ENCODE measurements at regions not wholly inside any gene's neighbourhood (a gene's known extent, or its start where the extent isn't known, plus 50 kb on each side); places are given as distances from the start of the nearest gene placed in this dataset.

DNA sequence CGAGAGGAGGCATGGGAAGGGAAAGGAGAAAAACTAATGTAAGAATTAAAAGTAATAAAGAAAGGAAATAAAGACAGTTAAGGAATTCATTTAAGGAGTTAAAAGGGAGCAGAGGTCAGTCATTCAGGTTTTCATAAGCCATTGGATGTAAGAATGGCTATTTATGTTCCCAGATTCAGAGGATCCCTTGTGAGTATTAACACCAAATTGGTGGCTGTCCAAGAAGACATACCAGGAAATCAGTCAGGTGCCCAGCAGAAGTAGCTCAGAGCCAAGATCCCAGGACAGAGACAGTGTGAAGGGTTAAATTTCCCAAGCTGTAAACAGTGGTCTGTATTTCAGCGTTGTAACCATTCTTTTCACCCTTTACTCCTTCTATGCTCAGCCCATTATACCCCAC lies 550.4 kb downstream of the BCL11A start:
- Mint-ChIP-seq H3K36me3 (ENCODE audit: low read depth, unreplicated experiment) (no peaks in the 10 kb centered on the region), H3K27ac (ENCODE audit: unreplicated experiment) (no peak overlapping the region), H3K9me3 (ENCODE audit: unreplicated experiment) (no peaks in the 10 kb centered on the region), H3K4me3 (ENCODE audit: unreplicated experiment) (no peak overlapping the region), H3K4me1 (ENCODE audit: unreplicated experiment) (no peaks in the 10 kb centered on the region), H3K27me3 (ENCODE audit: unreplicated experiment) (no peaks in the 10 kb centered on the region)
- TF ChIP-seq, protein P1, sequence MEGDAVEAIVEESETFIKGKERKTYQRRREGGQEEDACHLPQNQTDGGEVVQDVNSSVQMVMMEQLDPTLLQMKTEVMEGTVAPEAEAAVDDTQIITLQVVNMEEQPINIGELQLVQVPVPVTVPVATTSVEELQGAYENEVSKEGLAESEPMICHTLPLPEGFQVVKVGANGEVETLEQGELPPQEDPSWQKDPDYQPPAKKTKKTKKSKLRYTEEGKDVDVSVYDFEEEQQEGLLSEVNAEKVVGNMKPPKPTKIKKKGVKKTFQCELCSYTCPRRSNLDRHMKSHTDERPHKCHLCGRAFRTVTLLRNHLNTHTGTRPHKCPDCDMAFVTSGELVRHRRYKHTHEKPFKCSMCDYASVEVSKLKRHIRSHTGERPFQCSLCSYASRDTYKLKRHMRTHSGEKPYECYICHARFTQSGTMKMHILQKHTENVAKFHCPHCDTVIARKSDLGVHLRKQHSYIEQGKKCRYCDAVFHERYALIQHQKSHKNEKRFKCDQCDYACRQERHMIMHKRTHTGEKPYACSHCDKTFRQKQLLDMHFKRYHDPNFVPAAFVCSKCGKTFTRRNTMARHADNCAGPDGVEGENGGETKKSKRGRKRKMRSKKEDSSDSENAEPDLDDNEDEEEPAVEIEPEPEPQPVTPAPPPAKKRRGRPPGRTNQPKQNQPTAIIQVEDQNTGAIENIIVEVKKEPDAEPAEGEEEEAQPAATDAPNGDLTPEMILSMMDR (IDR thresholded peaks at IDR 0.05; ENCODE audit: unreplicated experiment), result no peak
- DNase-seq (ENCODE audit: low spot score), result no peak

DNA sequence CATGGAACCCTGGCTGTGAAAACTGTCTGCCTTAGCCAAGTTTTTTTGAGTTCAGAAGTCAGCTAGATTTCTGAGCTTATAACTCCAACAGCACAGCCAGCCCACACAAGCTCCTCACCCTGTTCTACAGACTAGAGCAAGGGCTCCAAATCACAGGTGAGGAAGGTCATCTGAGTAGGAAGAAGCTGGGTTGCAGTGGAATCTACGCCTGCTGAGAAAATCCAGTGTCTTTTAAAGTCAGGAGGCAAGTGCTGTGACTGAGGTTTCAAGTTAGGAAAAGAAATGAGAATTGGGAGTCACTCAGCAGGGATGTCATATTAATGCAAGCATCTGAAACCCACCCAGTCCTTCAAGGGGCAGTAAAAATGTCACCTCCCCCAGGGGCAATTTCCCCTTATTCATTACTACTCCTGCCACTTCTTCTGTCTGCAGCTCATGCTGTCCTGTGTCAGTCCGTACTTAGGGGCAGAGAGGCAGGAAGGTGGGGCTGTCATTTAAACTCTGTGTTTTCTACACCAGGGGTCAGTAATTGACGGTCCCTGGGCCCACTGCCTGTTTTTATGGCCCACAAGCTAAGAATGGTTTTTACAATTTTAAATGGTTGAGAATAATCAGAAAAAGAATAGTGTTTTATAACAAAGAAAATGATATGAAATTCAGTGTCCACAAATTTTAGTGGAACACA lies 551.1 kb downstream of the BCL11A start:
- no peak for DNase-seq (ENCODE audit: low spot score)
- no peaks in the 10 kb centered on the region for H3K36me3 Mint-ChIP-seq (ENCODE audit: low read depth, unreplicated experiment)
- H3K27ac Mint-ChIP-seq (ENCODE audit: unreplicated experiment), result no peak overlapping the region
- no peaks in the 10 kb centered on the region for H3K27me3 Mint-ChIP-seq (ENCODE audit: unreplicated experiment)
- no peak overlapping the region for H3K4me3 Mint-ChIP-seq (ENCODE audit: unreplicated experiment)
- no peaks in the 10 kb centered on the region for H3K9me3 Mint-ChIP-seq (ENCODE audit: unreplicated experiment)
- H3K4me1 Mint-ChIP-seq (ENCODE audit: unreplicated experiment), result no peaks in the 10 kb centered on the region
- TF ChIP-seq, protein P1 (IDR thresholded peaks at IDR 0.05; ENCODE audit: unreplicated experiment), result no peak

DNA sequence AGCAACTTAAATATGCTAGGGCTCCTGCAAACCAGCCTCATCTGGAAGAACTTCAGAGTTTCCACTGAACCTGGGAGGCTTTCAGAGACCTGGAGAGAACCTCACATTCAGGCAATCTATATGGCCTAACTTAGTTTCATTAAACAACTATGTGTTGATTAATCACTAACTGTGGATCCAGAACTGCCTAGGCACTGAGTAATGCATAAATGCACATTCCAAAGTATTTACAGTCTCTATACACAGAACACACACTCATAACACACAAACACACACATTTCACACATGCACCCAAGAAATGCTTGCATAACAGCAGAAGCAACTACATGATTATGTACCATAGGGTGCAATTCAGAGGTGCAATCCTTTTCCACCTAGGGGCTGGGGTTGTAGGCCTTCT lies 552.8 kb downstream of the BCL11A start:
- TF ChIP-seq, protein P1 (IDR thresholded peaks at IDR 0.05; ENCODE audit: unreplicated experiment), result no peak
- H3K27me3 Mint-ChIP-seq (ENCODE audit: unreplicated experiment), result no peaks in the 10 kb centered on the region

DNA sequence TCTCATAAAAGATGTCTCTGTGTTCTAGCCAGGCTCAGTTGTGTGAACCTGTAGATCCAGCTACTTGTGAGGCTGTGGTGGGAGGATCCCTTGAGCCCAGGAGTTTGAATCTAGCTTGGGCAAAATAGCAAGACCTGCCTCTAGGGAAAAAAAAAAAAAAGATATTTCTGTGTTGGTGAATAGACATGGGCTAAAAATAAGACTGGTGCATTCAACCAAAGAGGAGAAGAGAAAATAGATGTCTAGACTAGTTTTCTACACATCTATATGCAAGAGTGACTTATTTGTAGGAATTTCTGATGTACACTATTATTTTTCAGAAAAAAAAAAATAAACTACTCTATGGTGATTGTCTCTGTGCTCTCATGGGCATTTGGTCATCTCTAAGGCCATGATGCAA lies 555.1 kb downstream of the BCL11A start:
- no peak overlapping the region for H3K27ac Mint-ChIP-seq (ENCODE audit: unreplicated experiment)
- no peaks in the 10 kb centered on the region for H3K36me3 Mint-ChIP-seq (ENCODE audit: low read depth, unreplicated experiment)
- no peaks in the 10 kb centered on the region for H3K27me3 Mint-ChIP-seq (ENCODE audit: unreplicated experiment)
- DNase-seq (ENCODE audit: low spot score), result no peak
- TF ChIP-seq, protein P1 (IDR thresholded peaks at IDR 0.05; ENCODE audit: unreplicated experiment), result no peak
- no peak overlapping the region for H3K4me3 Mint-ChIP-seq (ENCODE audit: unreplicated experiment)
- no peaks in the 10 kb centered on the region for H3K9me3 Mint-ChIP-seq (ENCODE audit: unreplicated experiment)
- no peaks in the 10 kb centered on the region for H3K4me1 Mint-ChIP-seq (ENCODE audit: unreplicated experiment)

More for the DNA sequence above, 552.8 kb downstream of the BCL11A start:
- no peak overlapping the region for H3K4me3 Mint-ChIP-seq (ENCODE audit: unreplicated experiment)
- H3K27ac Mint-ChIP-seq (ENCODE audit: unreplicated experiment), result no peak overlapping the region
- H3K9me3 Mint-ChIP-seq (ENCODE audit: unreplicated experiment), result no peaks in the 10 kb centered on the region
- no peaks in the 10 kb centered on the region for H3K36me3 Mint-ChIP-seq (ENCODE audit: low read depth, unreplicated experiment)
- no peak for DNase-seq (ENCODE audit: low spot score)
- H3K4me1 Mint-ChIP-seq (ENCODE audit: unreplicated experiment), result no peaks in the 10 kb centered on the region

DNA sequence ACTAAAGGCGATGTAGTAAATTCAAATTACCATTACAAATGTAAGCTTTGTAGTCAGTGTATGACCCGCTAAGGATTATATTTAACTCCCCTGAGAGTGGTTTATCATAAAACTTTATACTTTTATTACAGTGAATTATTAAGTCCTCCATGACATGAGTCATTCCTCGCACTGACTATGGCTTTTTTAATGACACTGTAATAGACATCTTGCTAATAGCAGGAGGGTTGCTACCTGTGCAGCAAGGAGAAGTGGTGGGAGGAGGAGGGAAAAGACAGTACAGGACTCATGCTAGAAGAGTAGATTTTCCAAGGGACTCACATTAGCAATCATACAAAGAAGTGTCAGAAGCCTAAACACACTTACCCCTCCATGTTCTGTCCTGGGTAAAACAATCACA lies 556.1 kb downstream of the BCL11A start:
- H3K27ac Mint-ChIP-seq (ENCODE audit: unreplicated experiment), result no peak overlapping the region
- H3K4me3 Mint-ChIP-seq (ENCODE audit: unreplicated experiment), result no peak overlapping the region
- TF ChIP-seq, protein P1 (IDR thresholded peaks at IDR 0.05; ENCODE audit: unreplicated experiment), result no peak
- no peaks in the 10 kb centered on the region for H3K27me3 Mint-ChIP-seq (ENCODE audit: unreplicated experiment)
- H3K36me3 Mint-ChIP-seq (ENCODE audit: low read depth, unreplicated experiment), result no peaks in the 10 kb centered on the region
- DNase-seq (ENCODE audit: low spot score), result no peak
- no peaks in the 10 kb centered on the region for H3K9me3 Mint-ChIP-seq (ENCODE audit: unreplicated experiment)
- no peaks in the 10 kb centered on the region for H3K4me1 Mint-ChIP-seq (ENCODE audit: unreplicated experiment)
